Forelimb muscle (tissue), 1 donor: ENCODE measurements at regions not wholly inside any gene's neighbourhood (a gene's known extent, or its start where the extent isn't known, plus 50 kb on each side); places are given as distances from the start of the nearest gene placed in this dataset.

Experiments
- DNase-seq: peaks from one replicate; pipeline ENCODE4 v3.0.0-alpha.2; 2013; ENCODE audit warnings: low read depth

DNA sequence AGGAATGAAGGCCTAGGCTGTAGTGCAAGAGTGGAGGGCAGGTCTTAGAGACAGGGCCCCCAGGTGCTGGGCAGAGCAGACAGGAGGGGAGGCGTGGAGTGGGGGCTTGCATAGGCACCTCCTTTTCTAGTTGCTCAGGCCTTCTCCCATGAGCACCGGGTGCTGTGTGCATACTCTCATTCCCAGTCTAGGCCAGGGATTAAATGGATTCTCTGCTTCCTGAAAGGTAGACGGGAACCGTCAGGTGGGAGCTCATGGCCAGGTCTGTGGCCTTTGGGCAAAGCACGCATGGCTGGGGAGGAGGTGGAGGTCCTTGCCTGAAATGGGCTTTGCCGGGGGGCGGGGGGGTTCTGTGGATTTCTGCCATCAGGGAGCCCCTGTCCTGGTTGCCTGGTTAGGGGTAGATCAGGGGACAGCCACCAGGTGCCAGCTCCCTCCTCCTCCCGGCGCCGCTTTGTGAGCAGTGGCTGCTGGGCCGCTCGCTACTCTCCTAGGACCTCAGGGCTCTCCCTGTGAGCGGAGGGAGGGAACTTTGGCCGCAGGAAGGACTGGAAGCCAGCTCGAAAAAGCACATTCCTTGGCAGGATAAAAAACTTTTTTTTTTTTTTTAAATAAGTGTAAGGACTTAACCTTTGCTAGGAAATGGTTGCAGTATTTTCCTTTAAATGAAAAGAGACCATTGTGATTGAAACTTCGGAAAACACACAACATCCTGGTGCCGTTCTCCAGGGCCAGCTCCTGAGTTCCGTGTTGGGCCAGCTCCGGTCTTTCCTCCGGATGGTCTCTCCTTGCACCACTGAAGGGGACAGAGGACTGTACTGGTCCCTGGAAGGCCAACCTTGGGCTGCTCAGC lies 82.8 kb upstream of the HAAO start:
- DNase-seq = no peak

GRCh38 chr2:42872721-42873120 lies 80.3 kb upstream of the HAAO start:
- no peak for DNase-seq

DNA sequence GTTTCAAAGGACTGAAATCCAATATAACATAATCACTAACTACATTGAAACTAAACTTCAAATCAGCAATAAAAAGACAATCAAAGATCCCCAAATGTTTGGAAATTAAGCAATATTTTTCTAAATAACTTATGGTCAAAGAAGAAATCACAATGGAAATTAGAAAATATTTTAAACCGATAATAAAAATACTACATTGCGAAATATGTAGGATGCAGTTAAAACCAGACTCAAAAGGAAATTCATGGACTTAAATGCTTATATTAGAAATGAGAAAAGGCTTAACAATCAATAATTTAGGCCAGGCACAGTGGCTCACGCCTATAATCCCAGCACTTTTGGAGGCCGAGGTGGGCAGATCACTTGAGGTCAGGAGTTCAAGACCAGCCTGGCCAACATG lies 79.0 kb upstream of the HAAO start:
- DNase-seq = no peak

DNA sequence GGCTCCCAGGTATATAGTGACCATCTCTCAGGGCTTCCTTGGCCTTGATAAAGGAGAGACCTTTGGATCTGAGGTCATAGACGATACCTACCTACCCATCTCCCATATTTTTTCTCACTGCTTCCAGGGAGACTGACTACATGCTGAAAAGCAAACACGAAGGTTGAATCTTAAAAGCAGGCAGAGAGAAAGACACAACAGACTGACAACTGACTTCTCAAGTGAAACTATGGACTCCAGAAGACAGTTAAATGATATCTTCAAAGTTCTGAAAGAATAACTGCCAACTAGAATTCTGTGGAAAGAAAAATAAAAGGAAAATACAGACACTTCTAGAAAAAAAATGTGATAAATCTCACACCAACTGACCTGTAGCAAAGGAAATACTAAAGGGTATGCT lies 76.5 kb upstream of the HAAO start:
- no peak for DNase-seq

DNA sequence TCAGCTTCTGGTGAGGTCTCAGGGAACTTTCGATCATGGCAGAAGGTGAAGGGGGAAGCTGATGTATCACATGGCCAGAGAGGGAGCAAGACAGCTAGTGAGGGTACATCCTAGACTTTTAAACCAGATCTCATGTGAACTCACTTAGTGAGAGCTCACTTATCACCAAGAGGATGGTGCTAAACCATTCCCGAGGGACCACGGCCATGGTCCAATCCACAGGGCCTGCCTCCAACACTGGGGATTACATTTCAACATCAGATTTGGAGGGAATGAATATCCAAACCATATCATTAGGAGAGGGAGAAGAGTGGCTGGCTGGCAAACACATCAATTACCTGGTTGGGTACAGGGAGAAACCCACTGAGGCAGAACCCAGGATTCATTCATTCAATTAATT lies 75.7 kb upstream of the HAAO start:
- DNase-seq = no peak

DNA sequence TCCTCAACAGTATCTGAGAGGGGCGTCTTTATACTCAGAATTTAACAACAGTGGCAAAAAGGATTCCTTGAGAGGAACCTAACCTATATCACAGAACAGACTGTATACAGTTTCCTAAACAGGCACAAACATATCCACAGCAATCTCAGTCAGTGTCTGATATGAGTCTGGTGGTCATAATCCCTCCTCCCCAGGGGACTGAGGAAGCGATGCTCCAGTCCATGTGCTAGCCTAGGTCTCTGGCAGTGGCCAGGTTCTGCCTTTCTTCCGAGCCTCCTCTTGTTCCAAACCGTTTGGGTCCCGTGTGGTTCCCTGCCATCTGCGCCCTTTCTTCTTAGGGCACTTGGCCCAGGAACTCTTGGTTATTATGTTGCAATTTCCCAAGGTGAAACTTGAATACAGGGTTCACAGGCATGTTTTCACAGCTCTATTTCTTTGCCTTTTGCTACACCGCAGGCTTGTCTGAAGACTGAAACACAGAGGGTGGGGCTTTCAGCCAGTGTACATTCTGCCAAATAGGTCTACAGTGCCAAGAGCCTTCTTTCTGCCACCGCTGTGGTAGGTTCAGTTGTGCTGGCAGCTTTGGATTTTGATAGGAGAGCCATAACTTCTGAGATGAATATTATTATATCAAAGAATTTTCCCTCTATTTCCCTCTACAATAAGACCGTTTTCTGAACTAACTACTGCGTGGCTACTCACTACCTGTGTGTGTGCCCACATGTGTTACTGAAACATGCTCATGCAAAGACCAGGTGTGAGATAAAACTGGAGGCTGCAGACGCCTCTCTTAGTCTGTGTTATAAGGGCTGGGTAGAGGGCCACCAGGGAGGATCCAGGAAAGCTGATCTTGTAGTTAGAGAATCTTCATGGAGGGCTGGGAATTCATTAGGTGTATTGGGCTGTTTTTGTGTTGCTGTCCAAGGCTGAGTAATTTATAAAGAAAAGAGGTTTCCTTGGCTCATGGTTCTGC lies 75.0 kb upstream of the HAAO start:
- DNase-seq = no peak

DNA sequence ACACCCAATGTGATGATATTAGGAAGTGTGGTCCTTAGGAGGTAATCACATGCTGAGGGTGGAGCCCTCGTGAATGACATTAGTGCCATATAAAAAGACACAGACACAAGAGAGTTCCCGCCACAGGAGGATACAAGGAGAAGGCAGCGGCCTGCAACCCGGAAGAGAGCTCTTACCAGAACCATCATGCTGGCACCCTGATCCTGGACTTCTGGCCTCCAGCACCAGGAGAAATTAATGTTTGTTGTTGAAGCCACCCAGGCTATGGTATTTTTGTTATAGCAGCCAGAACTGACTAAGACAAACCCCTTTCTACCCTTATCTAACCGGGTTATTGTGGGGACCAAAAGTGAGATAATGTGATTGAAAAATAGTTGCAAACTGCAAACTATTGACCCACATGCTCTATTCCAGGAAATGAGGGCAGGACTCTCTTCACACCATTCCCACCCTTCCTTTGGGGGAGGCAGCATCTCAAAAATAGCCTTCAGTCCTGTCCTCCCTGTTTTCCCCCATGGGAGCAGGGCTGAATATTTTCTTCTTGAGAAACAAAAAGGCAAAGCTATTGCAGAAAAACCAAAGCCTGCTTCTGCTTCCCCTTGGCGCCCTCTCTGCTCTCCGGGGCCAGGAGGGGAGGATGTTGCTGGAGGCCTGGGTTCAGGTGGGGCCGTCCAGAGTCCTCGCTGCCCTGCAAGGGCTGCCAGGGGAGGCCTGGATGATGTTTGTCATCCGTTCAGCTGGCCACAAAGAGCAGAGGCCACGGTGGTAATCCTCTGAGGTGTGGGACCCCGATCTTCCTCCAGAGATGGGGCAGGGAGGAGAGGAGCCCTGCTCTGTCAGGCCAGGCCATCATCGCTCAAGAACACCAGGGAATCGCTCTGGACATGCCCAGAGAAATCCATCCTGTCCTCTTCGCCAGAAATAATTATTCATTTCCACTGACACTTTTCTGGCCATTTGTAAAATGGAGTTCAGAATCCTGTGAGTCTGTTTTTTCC lies 73.8 kb upstream of the HAAO start:
- DNase-seq = peak; percentile 77

DNA sequence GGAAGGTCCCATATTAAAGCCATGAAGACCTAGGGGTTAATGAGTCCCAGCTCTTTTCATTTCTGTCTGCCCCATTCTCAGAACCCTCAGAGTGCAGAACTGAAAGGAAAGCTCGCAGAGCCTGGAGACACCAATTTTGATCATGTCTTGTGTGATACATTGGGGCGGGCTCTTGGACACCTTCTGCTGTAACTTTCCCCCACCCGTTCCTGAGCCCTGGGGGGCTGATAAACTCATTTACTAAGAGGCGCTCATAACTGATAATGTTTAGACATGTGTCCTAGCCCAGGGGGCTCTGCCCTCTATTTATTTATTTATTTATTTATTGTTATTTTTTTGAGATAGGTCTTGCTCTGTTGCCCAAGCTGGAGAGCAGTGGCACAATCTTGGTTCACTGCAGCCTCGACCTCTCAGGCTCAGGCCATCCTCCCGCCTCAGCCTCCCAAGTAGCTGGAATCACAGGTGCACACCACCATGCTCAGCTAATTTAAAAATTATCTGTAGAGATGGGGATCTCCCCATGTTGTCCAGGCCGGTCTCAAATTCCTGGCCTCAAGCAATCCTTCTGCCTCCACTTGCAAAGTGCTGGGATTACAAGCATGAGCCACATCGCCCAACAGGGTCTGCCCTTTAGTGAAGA lies 72.4 kb upstream of the HAAO start:
- no peak for DNase-seq

- DNase-seq = no peak
Observed at GRCh38 chr2:42864222-42864621, 71.8 kb upstream of the HAAO start.

GRCh38 chr2:42863751-42864150 lies 71.4 kb upstream of the HAAO start:
- no peak for DNase-seq

DNA sequence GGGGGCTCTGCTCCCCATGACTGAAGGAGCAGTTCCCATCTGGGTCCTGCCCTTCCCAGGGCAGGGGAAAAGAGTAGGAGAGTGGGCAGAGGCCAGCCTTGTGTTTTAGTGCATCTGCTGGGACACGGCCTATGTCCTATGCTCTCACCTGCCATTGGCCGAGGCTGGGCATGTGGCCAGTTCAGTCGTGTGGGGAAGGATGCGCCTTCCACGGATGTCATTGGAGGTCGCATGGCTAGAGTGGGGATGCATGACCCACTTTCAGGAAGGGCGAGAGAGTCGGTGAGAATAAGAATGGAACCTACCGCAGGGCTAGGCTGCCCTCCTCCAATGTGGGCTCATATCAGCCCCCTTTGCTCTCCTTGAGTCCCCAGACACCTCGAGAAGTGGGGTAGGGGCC lies 70.9 kb upstream of the HAAO start:
- DNase-seq = no peak

- no peak for DNase-seq
Observed at GRCh38 chr2:42862669-42863185, 70.3 kb upstream of the HAAO start.

- no peak for DNase-seq
Observed at GRCh38 chr2:42861321-42861720, 68.9 kb upstream of the HAAO start.

GRCh38 chr2:42860319-42861094 lies 68.1 kb upstream of the HAAO start:
- no peak for DNase-seq

- no peak for DNase-seq
Observed at GRCh38 chr2:42859791-42860190, 67.4 kb upstream of the HAAO start.

DNA sequence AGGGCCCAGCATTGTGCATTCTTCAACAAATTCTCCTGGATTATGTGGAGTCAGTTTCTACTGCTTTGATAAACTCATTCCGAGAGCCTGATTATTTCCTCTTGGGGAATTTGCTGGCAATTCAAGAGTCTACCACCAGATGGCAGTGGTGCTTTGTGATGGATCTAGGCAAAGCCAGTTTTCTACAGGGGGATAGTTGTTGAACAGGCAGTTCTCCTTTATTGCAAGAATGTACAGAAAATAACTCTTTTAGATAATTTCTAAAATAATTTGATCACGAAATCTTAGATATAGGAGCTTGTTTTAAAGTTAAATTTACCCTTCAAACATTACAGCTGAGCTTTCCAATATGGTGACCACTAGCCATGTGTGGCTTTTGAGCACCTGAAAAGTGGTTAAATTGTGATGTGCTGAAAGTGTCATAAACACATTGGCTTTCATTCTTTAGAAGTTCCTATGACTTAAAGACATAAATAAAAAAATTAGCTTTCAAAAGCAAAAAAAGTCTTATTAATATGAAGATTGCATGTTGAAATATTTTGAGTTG lies 66.7 kb upstream of the HAAO start:
- no peak for DNase-seq

GRCh38 chr2:42858140-42859005 lies 66.0 kb upstream of the HAAO start:
- no peak for DNase-seq

GRCh38 chr2:42856891-42857632 lies 64.7 kb upstream of the HAAO start:
- DNase-seq = no peak
